B cell (primary cell): ENCODE measurements at regions not wholly inside any gene's neighbourhood (a gene's known extent, or its start where the extent isn't known, plus 50 kb on each side); places are given as distances from the start of the nearest gene placed in this dataset.

ENCODE experiments used
- ATAC-seq: fragments of 200-7000 bp; cut with Tn5 transposase; one replicate; pipeline ENCODE4 v1.10.0; 2021; ENCODE audit warnings: low read depth, mild to moderate bottlenecking, moderate number of reproducible peaks, moderate library complexity
- CTCF ChIA-PET: fragments of 350-600 bp; sonication (Branson Sonifier 250); formaldehyde crosslinking; loops from one replicate; lab custom pipeline; 2021; ENCODE audit warnings: antibody characterized with exemption, inconsistent platforms; lab: Charles Lee
- POLR2A ChIA-PET: fragments of 350-600 bp; sonication (Branson Sonifier 250); formaldehyde crosslinking; loops from one replicate; lab custom pipeline; 2021; ENCODE audit warnings: antibody characterized with exemption; lab: Charles Lee
- DNase-seq: peaks from one replicate; pipeline ENCODE4 v3.0.0; 2013
- H2AFZ ChIP-seq: 2 replicates; pipeline ENCODE4 v1.6.1; 2012; ENCODE audit warnings: mild to moderate bottlenecking, low read depth, low read length; ENCODE audit not compliant: insufficient read depth, poor library complexity, severe bottlenecking
- H3K27ac ChIP-seq, 2 donors: 1 replicate in 1 of 2; 2 replicates in 1 of 2; pipeline ENCODE4 v1.5.1; 2012 to 2013; ENCODE audit warnings: low read length in 2 of 2, mild to moderate bottlenecking in 2 of 2, moderate library complexity in 1 of 2
- H3K27me3 ChIP-seq, 4 experiments: fragments of 200-600 bp in 1 of 4; sonication (generic) in 1 of 4; replicated peaks in 1 of 4; 1 replicate in 2 of 4; 2 replicates in 2 of 4; pipeline versions ENCODE4 v1.6.1 to v1.7.0; 2013 to 2016; ENCODE audit warnings: low read length in 3 of 4, mild to moderate bottlenecking in 2 of 4, mixed read lengths in 1 of 4, moderate library complexity in 1 of 4; ENCODE audit not compliant: insufficient read depth in 4 of 4, control insufficient read depth in 3 of 4; ENCODE audit errors: control extremely low read depth in 1 of 4
- H3K36me3 ChIP-seq, 2 experiments: replicated peaks in 1 of 2; 1 replicate in 1 of 2; 2 replicates in 1 of 2; pipeline versions ENCODE4 v1.6.1 to v1.7.1; 2013; ENCODE audit warnings: low read length in 1 of 2; ENCODE audit not compliant: insufficient read depth in 2 of 2, control insufficient read depth in 1 of 2; ENCODE audit errors: control extremely low read depth in 1 of 2, extremely low read depth in 1 of 2
- H3K4me1 ChIP-seq, 2 donors: fragments of 200-600 bp in 1 of 2; sonication (generic) in 1 of 2; 1 replicate in 1 of 2; 2 replicates in 1 of 2; pipeline versions ENCODE4 v1.5.1 to v1.6.1; 2013 to 2017; ENCODE audit warnings: low read length in 2 of 2; ENCODE audit not compliant: control insufficient read depth in 2 of 2, insufficient read depth in 2 of 2
- H3K4me2 ChIP-seq: replicated peaks from 2 replicates; pipeline ENCODE3; 2012; ENCODE audit warnings: mild to moderate bottlenecking, low read depth, low read length; ENCODE audit not compliant: poor library complexity, severe bottlenecking
- H3K4me3 ChIP-seq, 5 experiments: fragments of 200-600 bp in 1 of 5; sonication (generic) in 1 of 5; 1 replicate in 3 of 5; 2 replicates in 2 of 5; pipeline versions ENCODE4 v1.5.1 to v1.7.0; 2011 to 2016; ENCODE audit warnings: low read length in 4 of 5, mild to moderate bottlenecking in 4 of 5, low read depth in 2 of 5, control low read depth in 1 of 5, moderate library complexity in 1 of 5; ENCODE audit not compliant: insufficient read depth in 1 of 5; ENCODE audit errors: control extremely low read depth in 1 of 5, extremely low read depth in 1 of 5
- H3K79me2 ChIP-seq: fragments of 200-600 bp; sonication (generic); one replicate; pipeline ENCODE4 v1.6.0; 2016; ENCODE audit warnings: low read length; ENCODE audit not compliant: control insufficient read depth, insufficient read depth
- H3K9ac ChIP-seq: fragments of 200-600 bp; sonication (generic); 2 replicates; pipeline ENCODE4 v1.6.1; 2017; ENCODE audit warnings: mild to moderate bottlenecking, low read length, moderate library complexity
- H3K9me3 ChIP-seq, 3 donors: one replicate each; pipeline versions ENCODE4 v1.6.1 to v1.7.1; 2013; ENCODE audit warnings: low read length in 2 of 3; ENCODE audit not compliant: control insufficient read depth in 2 of 3, insufficient read depth in 1 of 3; ENCODE audit errors: control extremely low read depth in 1 of 3
- H4K20me1 ChIP-seq: 2 replicates; pipeline ENCODE4 v1.6.0; 2012; ENCODE audit warnings: mild to moderate bottlenecking, low read length; ENCODE audit not compliant: insufficient read depth, control insufficient read depth, poor library complexity, severe bottlenecking
- H3K27ac Mint-ChIP-seq: one replicate; pipeline ENCODE4 v1.8.0; 2021; ENCODE audit warnings: mixed read lengths
- H3K27me3 Mint-ChIP-seq: one replicate; pipeline ENCODE4 v1.8.0; 2021; ENCODE audit warnings: mixed read lengths
- H3K4me1 Mint-ChIP-seq: one replicate; pipeline ENCODE4 v1.8.0; 2021; ENCODE audit warnings: mixed read lengths
- H3K4me3 Mint-ChIP-seq: one replicate; pipeline ENCODE4 v1.8.0; 2021; ENCODE audit warnings: mixed read lengths
- H3K9me3 Mint-ChIP-seq: one replicate; pipeline ENCODE4 v1.8.0; 2022; ENCODE audit warnings: mixed read lengths; ENCODE audit not compliant: insufficient read depth
- EZH2 ChIP-seq: IDR thresholded peaks from 2 replicates; pipeline ENCODE4 v1.6.1; 2012; ENCODE audit warnings: borderline replicate concordance, low read depth, mild to moderate bottlenecking, moderate library complexity, low read length; ENCODE audit not compliant: insufficient read depth, poor library complexity, severe bottlenecking
- WGBS: methylation state at CpG from one replicate; pipeline ENCODE4 v1.1.5; 2013; ENCODE audit warnings: missing lambda C conversion rate; ENCODE audit not compliant: insufficient coverage; 5-methylcytosine and 5-hydroxymethylcytosine counted together
- intact Hi-C: fragments of 100-400 bp; cut with micrococcal nuclease; formaldehyde crosslinking; loops from one replicate; pipeline ENCODE4 v1.10.0; 2022
- TF ChIP-seq, protein P1 (sequence below): fragments of 200-600 bp; IDR thresholded peaks from one replicate; pipeline ENCODE4 v1.8.0; 2022; ENCODE audit warnings: antibody characterized with exemption, mild to moderate bottlenecking

GRCh38 chr14:54258382-54258781, 138.4 kb upstream of the CDKN3 start:
- Histone ChIP-seq H3K4me1 (no peaks in the 10 kb centered on the region), H3K27ac (no peak overlapping the region), H2AFZ (no peak overlapping the region), H4K20me1 (no peaks in the 10 kb centered on the region), H3K4me3 (no peak overlapping the region), H3K4me2 (no peak overlapping the region), H3K79me2 (no peaks in the 10 kb centered on the region), H3K9ac (no peak overlapping the region), H3K36me3 (no peaks in the 10 kb centered on the region), H3K9me3 (peaks cover 0 to 3% (median 0%) of the 10 kb centered on the region in 3 donors), H3K27me3 (peaks cover 0 to 2% (median 0%) of the 10 kb centered on the region in 4 experiments)
- ATAC-seq: no peak
- Mint-ChIP-seq H3K27ac (no peak overlapping the region), H3K4me3 (no peak overlapping the region), H3K9me3 (no peaks in the 10 kb centered on the region), H3K27me3 (peaks cover 26% of the 10 kb centered on the region), H3K4me1 (no peaks in the 10 kb centered on the region)
- TF ChIP-seq, protein P1, sequence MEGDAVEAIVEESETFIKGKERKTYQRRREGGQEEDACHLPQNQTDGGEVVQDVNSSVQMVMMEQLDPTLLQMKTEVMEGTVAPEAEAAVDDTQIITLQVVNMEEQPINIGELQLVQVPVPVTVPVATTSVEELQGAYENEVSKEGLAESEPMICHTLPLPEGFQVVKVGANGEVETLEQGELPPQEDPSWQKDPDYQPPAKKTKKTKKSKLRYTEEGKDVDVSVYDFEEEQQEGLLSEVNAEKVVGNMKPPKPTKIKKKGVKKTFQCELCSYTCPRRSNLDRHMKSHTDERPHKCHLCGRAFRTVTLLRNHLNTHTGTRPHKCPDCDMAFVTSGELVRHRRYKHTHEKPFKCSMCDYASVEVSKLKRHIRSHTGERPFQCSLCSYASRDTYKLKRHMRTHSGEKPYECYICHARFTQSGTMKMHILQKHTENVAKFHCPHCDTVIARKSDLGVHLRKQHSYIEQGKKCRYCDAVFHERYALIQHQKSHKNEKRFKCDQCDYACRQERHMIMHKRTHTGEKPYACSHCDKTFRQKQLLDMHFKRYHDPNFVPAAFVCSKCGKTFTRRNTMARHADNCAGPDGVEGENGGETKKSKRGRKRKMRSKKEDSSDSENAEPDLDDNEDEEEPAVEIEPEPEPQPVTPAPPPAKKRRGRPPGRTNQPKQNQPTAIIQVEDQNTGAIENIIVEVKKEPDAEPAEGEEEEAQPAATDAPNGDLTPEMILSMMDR: no peak
- TF ChIP-seq EZH2: no peak
- no peak for DNase-seq
- no CpG with 5 or more reads among the region's 1 CpG for WGBS
- ChIA-PET CTCF (no interaction called here), POLR2A (no interaction called here)
- intact Hi-C loops: no loop called here

GRCh38 chr14:54259821-54260220, 137.0 kb upstream of the CDKN3 start:
- no peak overlapping the region for H3K4me3 Mint-ChIP-seq
- H3K9me3 Mint-ChIP-seq: no peaks in the 10 kb centered on the region
- H3K9me3 ChIP-seq: peaks cover 0 to 3% (median 0%) of the 10 kb centered on the region in 3 donors
- H3K4me1 ChIP-seq: no peaks in the 10 kb centered on the region
- H3K27ac Mint-ChIP-seq: no peak overlapping the region
- ChIA-PET POLR2A (no interaction called here), CTCF (no interaction called here)
- H3K36me3 ChIP-seq: no peaks in the 10 kb centered on the region
- H3K27ac ChIP-seq: no peak overlapping the region
- no peak overlapping the region for H3K9ac ChIP-seq
- no peak for TF ChIP-seq EZH2
- TF ChIP-seq, protein P1: no peak
- no peak overlapping the region for H3K4me2 ChIP-seq
- no peak overlapping the region for H3K4me3 ChIP-seq
- ATAC-seq (no peak), DNase-seq (no peak)
- H3K4me1 Mint-ChIP-seq: no peaks in the 10 kb centered on the region
- H3K27me3 ChIP-seq: peaks cover 0 to 2% (median 0%) of the 10 kb centered on the region in 4 experiments
- no peaks in the 10 kb centered on the region for H4K20me1 ChIP-seq
- peaks cover 18% of the 10 kb centered on the region for H3K27me3 Mint-ChIP-seq
- no peaks in the 10 kb centered on the region for H3K79me2 ChIP-seq
- intact Hi-C loops: no loop called here
- WGBS: 67% methylated on average over 2 of the region's 5 CpGs
- no peak overlapping the region for H2AFZ ChIP-seq
